ENCODE measurements at regions not wholly inside any gene's neighbourhood (a gene's known extent, or its start where the extent isn't known, plus 50 kb on each side); places are given as distances from the start of the nearest gene placed in this dataset.

DNA sequence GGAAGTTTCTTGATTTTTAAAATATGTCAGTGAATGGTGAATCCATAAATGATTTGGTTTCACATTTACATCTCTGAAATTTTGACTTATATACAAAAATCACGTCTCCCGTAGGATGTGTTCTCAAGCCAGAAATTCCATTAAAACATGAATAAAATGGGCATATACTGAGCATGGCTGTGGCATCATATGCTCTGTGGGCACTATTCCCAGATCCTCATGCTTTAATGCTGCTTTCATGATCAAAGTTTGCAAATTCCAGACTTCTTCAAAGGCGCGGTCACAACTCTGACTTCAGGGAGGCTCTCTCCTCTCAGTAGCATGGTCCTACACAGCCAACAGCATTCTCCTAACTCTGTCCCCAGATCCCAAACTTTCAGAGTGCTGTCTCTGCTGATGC lies 723.2 kb downstream of the TAF11L14 start:
- Histone ChIP-seq H3K27ac (no peak overlapping the region), H3K4me3 (no peak overlapping the region), H3K27me3 (no peaks in the 10 kb centered on the region), H3K9me3 (no peaks in the 10 kb centered on the region), H3K4me1 (no peaks in the 10 kb centered on the region), H3K36me3 (no peaks in the 10 kb centered on the region)
- no peak for DNase-seq
- no peak for TF ChIP-seq POLR2A (IDR thresholded peaks at IDR 0.05)
- TF ChIP-seq, protein P1, sequence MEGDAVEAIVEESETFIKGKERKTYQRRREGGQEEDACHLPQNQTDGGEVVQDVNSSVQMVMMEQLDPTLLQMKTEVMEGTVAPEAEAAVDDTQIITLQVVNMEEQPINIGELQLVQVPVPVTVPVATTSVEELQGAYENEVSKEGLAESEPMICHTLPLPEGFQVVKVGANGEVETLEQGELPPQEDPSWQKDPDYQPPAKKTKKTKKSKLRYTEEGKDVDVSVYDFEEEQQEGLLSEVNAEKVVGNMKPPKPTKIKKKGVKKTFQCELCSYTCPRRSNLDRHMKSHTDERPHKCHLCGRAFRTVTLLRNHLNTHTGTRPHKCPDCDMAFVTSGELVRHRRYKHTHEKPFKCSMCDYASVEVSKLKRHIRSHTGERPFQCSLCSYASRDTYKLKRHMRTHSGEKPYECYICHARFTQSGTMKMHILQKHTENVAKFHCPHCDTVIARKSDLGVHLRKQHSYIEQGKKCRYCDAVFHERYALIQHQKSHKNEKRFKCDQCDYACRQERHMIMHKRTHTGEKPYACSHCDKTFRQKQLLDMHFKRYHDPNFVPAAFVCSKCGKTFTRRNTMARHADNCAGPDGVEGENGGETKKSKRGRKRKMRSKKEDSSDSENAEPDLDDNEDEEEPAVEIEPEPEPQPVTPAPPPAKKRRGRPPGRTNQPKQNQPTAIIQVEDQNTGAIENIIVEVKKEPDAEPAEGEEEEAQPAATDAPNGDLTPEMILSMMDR (IDR thresholded peaks at IDR 0.05), result no peak
- intact Hi-C loops (cut with DNase I; ENCODE audit: low total_unique reads), result no loop called here

DNA sequence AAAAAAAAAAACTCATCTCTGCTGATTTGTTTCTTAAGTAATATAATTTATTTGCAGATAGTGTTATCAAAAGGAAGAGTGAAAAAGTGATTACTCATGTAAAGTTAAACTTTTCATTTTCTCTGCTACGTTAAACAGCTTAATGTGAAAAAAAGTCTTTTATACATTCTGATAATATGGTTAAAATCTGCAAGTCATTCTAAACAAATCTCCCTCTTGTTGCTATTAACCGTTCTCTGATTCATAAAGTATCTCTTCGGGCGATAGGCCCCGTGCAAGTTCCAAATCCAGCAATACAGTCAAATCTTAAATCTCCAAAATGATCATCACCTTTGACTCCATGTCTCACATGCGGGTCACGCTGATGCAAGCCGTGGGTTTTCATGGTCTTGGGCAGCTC lies 732.0 kb downstream of the TAF11L14 start:
- Histone ChIP-seq H3K9me3 (no peaks in the 10 kb centered on the region), H3K27me3 (no peaks in the 10 kb centered on the region), H3K4me1 (no peaks in the 10 kb centered on the region), H3K36me3 (no peaks in the 10 kb centered on the region), H3K27ac (no peak overlapping the region), H3K4me3 (no peak overlapping the region)
- TF ChIP-seq, protein P1 (IDR thresholded peaks at IDR 0.05), result no peak
- TF ChIP-seq POLR2A (IDR thresholded peaks at IDR 0.05), result no peak
- intact Hi-C loops (cut with DNase I; ENCODE audit: low total_unique reads), result no loop called here
- DNase-seq, result no peak

DNA sequence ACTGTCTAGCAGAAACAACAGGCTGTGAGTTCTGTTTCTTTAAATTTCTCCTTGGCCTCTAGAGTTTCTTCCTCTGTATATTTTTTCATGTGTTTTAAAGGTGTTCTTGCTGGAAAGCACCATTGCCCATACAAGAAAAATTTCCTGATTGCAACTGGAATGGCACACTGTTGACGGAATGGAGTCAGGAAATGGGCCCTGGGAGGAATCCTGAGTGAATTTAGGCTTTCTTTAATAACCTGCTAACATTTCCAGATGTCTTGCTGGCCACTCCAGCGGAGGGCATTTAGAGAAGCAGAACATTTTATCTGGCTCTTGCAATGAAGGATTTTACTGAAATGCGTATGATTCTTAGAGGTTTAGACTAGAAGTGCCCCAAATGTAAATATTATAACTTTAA lies 736.3 kb downstream of the TAF11L14 start:
- Histone ChIP-seq H3K36me3 (no peaks in the 10 kb centered on the region), H3K9me3 (no peaks in the 10 kb centered on the region), H3K27me3 (no peaks in the 10 kb centered on the region), H3K4me1 (no peaks in the 10 kb centered on the region), H3K4me3 (no peak overlapping the region), H3K27ac (no peak overlapping the region)
- no peak for DNase-seq
- TF ChIP-seq POLR2A (IDR thresholded peaks at IDR 0.05), result no peak
- TF ChIP-seq, protein P1 (IDR thresholded peaks at IDR 0.05), result no peak
- intact Hi-C loops (cut with DNase I; ENCODE audit: low total_unique reads), result no loop called here

DNA sequence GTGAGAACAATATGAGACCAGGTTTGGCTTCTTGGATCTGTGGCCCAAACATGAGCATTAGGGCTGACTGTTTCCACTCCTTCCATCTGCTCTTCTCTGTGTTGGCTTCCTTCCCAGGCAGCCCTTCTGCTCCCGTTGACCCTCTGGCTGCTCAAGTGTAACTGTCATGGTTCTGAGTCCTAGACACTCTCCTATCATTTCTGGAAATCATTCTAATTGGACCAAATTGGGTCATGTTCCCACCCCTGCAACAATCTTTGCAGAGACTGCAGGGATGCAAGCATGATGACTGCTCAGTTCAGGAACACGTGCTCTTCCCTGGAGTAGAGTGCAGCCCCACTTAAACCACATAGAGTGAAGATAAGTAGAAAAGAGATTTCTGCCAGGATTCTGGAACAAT lies 741.4 kb downstream of the TAF11L14 start:
- Histone ChIP-seq H3K36me3 (no peaks in the 10 kb centered on the region), H3K27me3 (peaks cover 0 to 4% of the 10 kb centered on the region in 2 donors), H3K4me1 (no peaks in the 10 kb centered on the region), H3K9me3 (no peaks in the 10 kb centered on the region), H3K4me3 (no peak overlapping the region), H3K27ac (no peak overlapping the region)
- DNase-seq, result no peak
- TF ChIP-seq POLR2A (IDR thresholded peaks at IDR 0.05), result no peak
- TF ChIP-seq, protein P1 (IDR thresholded peaks at IDR 0.05), result no peak
- intact Hi-C loops (cut with DNase I; ENCODE audit: low total_unique reads), result no loop called here

DNA sequence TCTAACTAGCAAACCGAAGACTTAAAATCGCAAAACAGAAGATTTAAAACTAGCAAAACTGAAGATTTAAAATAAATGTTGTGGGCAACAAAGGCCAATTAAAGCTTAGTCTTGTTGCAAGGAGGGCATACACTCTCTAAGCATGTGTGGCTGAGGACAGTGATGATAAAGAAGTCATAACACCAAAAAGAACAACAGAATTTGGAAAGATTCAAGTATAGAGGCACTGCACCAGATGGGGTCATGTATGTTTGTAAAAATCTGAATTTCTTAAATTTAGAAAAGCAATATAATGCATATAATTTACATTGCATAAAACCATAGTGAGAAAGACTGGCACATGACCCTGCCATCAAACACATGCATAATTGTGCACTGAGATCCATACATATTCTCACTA lies 743.8 kb downstream of the TAF11L14 start:
- Histone ChIP-seq H3K27ac (no peak overlapping the region), H3K9me3 (no peaks in the 10 kb centered on the region), H3K36me3 (no peaks in the 10 kb centered on the region), H3K4me1 (no peaks in the 10 kb centered on the region), H3K4me3 (no peak overlapping the region), H3K27me3 (peaks cover 0 to 4% of the 10 kb centered on the region in 2 donors)
- DNase-seq, result no peak
- TF ChIP-seq POLR2A (IDR thresholded peaks at IDR 0.05), result no peak
- TF ChIP-seq, protein P1 (IDR thresholded peaks at IDR 0.05), result no peak
- intact Hi-C loops (cut with DNase I; ENCODE audit: low total_unique reads), result no loop called here

All from uterus (tissue), 3 donors.